Esophagus squamous epithelium (tissue), 4 donors: ENCODE measurements at regions not wholly inside any gene's neighbourhood (a gene's known extent, or its start where the extent isn't known, plus 50 kb on each side); places are given as distances from the start of the nearest gene placed in this dataset.
"Not testable (repeated sequence)": the region's sequence is repeated elsewhere in the genome, so short reads cannot be mapped to it uniquely, and the experiment has no call there.

Experiments used
- CTCF ChIP-seq, 6 experiments: fragments of 450-650 bp in 4 of 6; fragments of 200-600 bp in 2 of 6; sonication (generic) in 2 of 6; IDR thresholded peaks; one replicate each; pipeline ENCODE4 v1.5.1; 2016 to 2019; ENCODE audit warnings: antibody characterized with exemption in 6 of 6, mild to moderate bottlenecking in 4 of 6, moderate library complexity in 4 of 6
- POLR2A ChIP-seq, 4 donors: fragments of 450-650 bp; IDR thresholded peaks; one replicate each; pipeline ENCODE4 v1.6.1; 2017; ENCODE audit warnings: antibody characterized with exemption in 4 of 4, mild to moderate bottlenecking in 4 of 4, moderate library complexity in 3 of 4

GRCh38 chr21:13969853-13970252 is 240.9 kb downstream of the LIPI start:
- not testable (repeated sequence) for TF ChIP-seq CTCF, POLR2A (IDR thresholded peaks at IDR 0.05)
